HEK293T (cell line): ENCODE measurements at regions not wholly inside any gene's neighbourhood (a gene's known extent, or its start where the extent isn't known, plus 50 kb on each side); places are given as distances from the start of the nearest gene placed in this dataset.

ENCODE experiments used
- FOXM1 ChIP-seq: fragments of 450-650 bp; IDR thresholded peaks from 2 replicates; pipeline ENCODE4 v1.6.1; 2017; ENCODE audit warnings: mild to moderate bottlenecking, borderline replicate concordance
- LEF1 ChIP-seq: fragments of 450-650 bp; IDR thresholded peaks from 2 replicates; pipeline ENCODE4 v1.6.1; 2017; ENCODE audit warnings: mild to moderate bottlenecking, borderline replicate concordance
- SP1 ChIP-seq: fragments of 450-650 bp; IDR thresholded peaks from 2 replicates; pipeline ENCODE4 v1.6.1; 2017
- SUZ12 ChIP-seq: fragments of 450-650 bp; IDR thresholded peaks from 2 replicates; pipeline ENCODE4 v1.6.1; 2016; ENCODE audit warnings: mild to moderate bottlenecking
- TARDBP ChIP-seq: fragments of 450-650 bp; IDR thresholded peaks from 2 replicates; pipeline ENCODE4 v1.6.1; 2016

GRCh38 chr4:181582595-181582994, 660.6 kb upstream of the TENM3 start:
- no peak for TF ChIP-seq FOXM1
- no peak for TF ChIP-seq LEF1
- no peak for TF ChIP-seq SUZ12
- TF ChIP-seq SP1, result no peak
- no peak for TF ChIP-seq TARDBP
